Upper lobe of left lung (tissue), 4 donors: ENCODE measurements at regions not wholly inside any gene's neighbourhood (a gene's known extent, or its start where the extent isn't known, plus 50 kb on each side); places are given as distances from the start of the nearest gene placed in this dataset.

Experiments
- POLR2A ChIP-seq, 4 donors: fragments of 450-650 bp; IDR thresholded peaks; one replicate each; pipeline ENCODE4 v1.5.1; 2016 to 2017; ENCODE audit warnings: antibody characterized with exemption in 4 of 4, mild to moderate bottlenecking in 2 of 4
- TF ChIP-seq, protein P1 (sequence below), 6 experiments: fragments of 450-650 bp in 4 of 6; fragments of 200-600 bp in 2 of 6; sonication (generic) in 2 of 6; IDR thresholded peaks; one replicate each; pipeline ENCODE4 v1.5.1; 2016 to 2019; ENCODE audit warnings: antibody characterized with exemption in 6 of 6

GRCh38 chr12:22121224-22121623 is 75.2 kb downstream of the CMAS start:
- TF ChIP-seq POLR2A (IDR thresholded peaks at IDR 0.05) = no peak
- TF ChIP-seq, protein P1, sequence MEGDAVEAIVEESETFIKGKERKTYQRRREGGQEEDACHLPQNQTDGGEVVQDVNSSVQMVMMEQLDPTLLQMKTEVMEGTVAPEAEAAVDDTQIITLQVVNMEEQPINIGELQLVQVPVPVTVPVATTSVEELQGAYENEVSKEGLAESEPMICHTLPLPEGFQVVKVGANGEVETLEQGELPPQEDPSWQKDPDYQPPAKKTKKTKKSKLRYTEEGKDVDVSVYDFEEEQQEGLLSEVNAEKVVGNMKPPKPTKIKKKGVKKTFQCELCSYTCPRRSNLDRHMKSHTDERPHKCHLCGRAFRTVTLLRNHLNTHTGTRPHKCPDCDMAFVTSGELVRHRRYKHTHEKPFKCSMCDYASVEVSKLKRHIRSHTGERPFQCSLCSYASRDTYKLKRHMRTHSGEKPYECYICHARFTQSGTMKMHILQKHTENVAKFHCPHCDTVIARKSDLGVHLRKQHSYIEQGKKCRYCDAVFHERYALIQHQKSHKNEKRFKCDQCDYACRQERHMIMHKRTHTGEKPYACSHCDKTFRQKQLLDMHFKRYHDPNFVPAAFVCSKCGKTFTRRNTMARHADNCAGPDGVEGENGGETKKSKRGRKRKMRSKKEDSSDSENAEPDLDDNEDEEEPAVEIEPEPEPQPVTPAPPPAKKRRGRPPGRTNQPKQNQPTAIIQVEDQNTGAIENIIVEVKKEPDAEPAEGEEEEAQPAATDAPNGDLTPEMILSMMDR (IDR thresholded peaks at IDR 0.05) = peak in 3 of 6 experiments; percentile 6 to 14 (median 10)
